ENCODE measurements at regions not wholly inside any gene's neighbourhood (a gene's known extent, or its start where the extent isn't known, plus 50 kb on each side); places are given as distances from the start of the nearest gene placed in this dataset.
"Not testable (repeated sequence)": the region's sequence is repeated elsewhere in the genome, so short reads cannot be mapped to it uniquely, and the experiment has no call there.

DNA sequence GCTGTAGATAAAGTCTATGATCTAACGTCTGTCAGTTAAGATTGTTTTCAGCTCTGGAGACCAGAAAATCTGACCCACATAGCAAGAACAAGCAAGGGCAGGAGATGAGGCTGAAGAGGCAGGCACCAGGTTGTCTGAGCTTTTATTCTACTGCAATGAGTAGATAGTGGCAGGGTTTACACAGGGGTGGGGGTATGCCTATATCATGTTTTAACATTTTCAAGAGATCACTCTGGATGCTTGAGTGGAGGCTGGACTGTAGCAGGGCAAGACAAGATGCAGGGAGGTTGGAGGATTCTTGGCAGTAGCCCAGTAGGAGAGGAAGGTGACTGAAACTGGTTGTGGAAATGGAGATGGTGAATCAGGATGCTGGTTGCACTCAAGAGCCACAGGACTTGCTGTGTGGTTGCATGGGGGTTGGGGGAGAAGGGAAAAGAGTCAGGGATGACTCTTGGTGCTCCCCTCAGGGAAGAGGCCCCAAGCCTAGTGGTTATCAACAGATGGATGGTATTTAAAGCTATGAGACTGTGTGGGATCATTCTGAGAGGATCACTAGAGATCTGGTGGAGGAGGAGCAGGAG lies 143.1 kb upstream of the KCNJ18 start:
- Histone ChIP-seq H3K27ac (no peak overlapping the region), H3K36me3 (peaks cover 0 to 3% (median 3%) of the 10 kb centered on the region in 3 donors), H3K9me3 (no peaks in the 10 kb centered on the region), H3K27me3 (peaks cover 0 to 2% of the 10 kb centered on the region in 2 donors), H3K4me3 (no peak overlapping the region), H3K4me1 (peaks cover 0 to 28% (median 11%) of the 10 kb centered on the region in 4 donors)
- TF ChIP-seq, protein P1, sequence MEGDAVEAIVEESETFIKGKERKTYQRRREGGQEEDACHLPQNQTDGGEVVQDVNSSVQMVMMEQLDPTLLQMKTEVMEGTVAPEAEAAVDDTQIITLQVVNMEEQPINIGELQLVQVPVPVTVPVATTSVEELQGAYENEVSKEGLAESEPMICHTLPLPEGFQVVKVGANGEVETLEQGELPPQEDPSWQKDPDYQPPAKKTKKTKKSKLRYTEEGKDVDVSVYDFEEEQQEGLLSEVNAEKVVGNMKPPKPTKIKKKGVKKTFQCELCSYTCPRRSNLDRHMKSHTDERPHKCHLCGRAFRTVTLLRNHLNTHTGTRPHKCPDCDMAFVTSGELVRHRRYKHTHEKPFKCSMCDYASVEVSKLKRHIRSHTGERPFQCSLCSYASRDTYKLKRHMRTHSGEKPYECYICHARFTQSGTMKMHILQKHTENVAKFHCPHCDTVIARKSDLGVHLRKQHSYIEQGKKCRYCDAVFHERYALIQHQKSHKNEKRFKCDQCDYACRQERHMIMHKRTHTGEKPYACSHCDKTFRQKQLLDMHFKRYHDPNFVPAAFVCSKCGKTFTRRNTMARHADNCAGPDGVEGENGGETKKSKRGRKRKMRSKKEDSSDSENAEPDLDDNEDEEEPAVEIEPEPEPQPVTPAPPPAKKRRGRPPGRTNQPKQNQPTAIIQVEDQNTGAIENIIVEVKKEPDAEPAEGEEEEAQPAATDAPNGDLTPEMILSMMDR (IDR thresholded peaks at IDR 0.05), result no peak
- DNase-seq, result no peak
- intact Hi-C loops (cut with DNase I; ENCODE audit: low total_unique reads), result no loop called here

DNA sequence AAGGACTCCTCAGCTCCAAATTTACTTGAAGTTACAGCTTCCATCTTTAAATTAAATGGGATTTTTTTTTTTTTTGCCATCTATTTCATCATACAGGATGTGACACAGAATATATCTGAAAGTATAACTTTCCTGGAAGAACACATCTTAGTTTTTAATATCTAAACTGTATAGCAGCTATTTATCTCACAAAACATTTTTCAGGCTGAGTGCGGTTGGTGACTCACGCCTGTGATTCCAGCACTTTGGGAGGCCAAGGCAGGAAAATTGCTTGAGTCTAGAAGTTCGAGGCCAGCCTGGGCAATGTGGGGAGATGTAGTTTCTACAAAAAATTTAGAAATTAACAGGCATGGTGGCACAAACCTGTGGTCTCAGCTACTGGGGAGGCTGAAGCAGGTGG lies 142.3 kb upstream of the KCNJ18 start:
- H3K9me3 ChIP-seq; H3K27me3 ChIP-seq; H3K27ac ChIP-seq; intact Hi-C loops (cut with DNase I; ENCODE audit: low total_unique reads); H3K36me3 ChIP-seq; DNase-seq: not testable (repeated sequence)
- Histone ChIP-seq H3K4me1 (peaks cover 0 to 28% (median 11%) of the 10 kb centered on the region in 4 donors), H3K4me3 (peak overlapping the region in 1 of 2 donors; percentile 75)

DNA sequence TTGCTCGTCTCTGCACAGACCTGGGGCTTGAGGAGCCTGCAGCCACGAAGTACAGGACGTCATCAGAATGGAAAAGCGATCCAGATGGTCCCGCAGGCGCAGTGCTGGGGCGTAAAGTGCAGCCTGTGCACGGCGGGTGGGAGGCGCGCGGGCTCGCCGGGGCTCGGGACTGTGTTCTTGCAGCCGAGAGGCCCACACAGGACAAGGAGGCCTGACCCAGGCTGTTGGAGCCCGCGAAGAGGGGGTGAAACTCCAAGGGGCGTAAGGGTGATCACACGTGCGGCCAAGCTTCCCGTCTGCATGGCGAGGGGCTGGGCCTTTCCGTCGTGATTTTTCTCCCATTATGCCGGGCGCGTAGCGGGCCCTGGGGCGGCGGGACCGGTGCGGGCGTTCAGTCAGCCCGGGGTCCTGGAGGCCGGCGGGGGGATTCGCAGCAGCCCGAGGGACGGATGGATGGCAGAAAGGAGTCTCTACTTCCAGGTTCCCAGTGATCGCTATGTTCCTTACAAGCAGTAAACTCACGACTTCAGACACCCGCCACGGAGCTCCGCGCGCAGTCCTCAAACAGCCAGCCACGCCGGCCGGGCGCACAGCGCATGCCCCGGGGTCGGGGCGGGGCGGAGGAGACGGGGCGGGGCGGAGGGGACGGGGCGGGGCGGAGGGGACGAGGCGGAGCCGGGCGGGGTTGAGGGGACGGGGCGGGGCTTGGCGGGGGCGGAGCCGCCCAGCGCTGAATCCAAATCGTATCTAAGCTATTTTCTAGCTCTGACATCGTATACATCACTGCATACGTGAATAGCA lies 141.0 kb upstream of the KCNJ18 start:
- Histone ChIP-seq H3K9me3 (no peaks in the 10 kb centered on the region), H3K4me1 (peaks cover 0 to 28% (median 11%) of the 10 kb centered on the region in 4 donors), H3K27me3 (peaks cover 0 to 2% of the 10 kb centered on the region in 2 donors), H3K27ac (peak overlapping the region; percentile 69 to 85), H3K4me3 (peak overlapping the region; percentile 62 to 75), H3K36me3 (peaks cover 0 to 3% (median 0%) of the 10 kb centered on the region in 3 donors)
- peak; percentile 78 to 91 for DNase-seq
- intact Hi-C loops (cut with DNase I; ENCODE audit: low total_unique reads), result no loop called here
- TF ChIP-seq, protein P1 (IDR thresholded peaks at IDR 0.05), result no peak

DNA sequence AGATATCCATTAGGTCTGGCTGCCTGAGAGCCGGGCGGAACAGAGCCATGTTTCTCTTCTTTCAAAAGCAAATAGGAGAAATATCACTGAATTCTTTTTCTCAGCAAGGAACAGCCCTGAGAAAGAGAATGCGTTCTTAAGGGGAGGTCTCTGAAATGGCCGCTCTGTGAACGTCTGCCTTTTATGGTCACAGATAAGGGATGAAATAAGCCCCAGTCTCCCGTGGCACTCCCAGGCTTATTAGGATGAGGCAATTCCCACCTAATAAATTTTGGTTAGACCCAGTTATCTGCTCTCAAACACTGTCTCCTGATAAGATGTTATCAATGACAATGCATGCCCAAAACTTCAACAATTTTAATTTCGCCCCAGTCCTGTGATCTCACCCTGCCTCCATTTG lies 133.4 kb upstream of the KCNJ18 start:
- not testable (repeated sequence) for H3K27me3 ChIP-seq
- H3K9me3 ChIP-seq, result peaks cover 0 to 10% (median 0%) of the 10 kb centered on the region in 3 donors

DNA sequence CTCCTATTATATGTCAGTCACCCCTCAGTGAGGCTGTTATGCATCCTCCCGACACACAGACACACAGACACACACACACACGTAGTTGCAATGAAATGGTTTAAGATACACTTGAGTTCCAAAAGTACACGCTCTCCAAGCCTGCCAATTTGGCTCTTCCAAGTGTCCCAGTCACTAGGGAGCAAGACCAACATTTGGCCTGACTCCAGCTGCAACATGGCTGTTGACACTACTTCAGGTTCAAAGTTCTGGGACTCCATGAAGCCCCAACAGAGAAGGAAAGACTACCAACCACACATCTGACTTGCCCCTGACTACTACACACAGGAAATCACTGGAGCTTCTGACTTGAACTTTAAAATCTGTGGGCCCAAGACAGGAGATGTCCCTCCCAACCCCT lies 128.1 kb upstream of the KCNJ18 start:
- no peak for DNase-seq
- intact Hi-C loops (cut with DNase I; ENCODE audit: low total_unique reads), result no loop called here
- H3K27me3 ChIP-seq, result no peaks in the 10 kb centered on the region
- no peaks in the 10 kb centered on the region for H3K36me3 ChIP-seq
- H3K4me3 ChIP-seq, result no peak overlapping the region
- no peak overlapping the region for H3K27ac ChIP-seq
- no peaks in the 10 kb centered on the region for H3K4me1 ChIP-seq
- TF ChIP-seq, protein P1 (IDR thresholded peaks at IDR 0.05), result no peak
- no peaks in the 10 kb centered on the region for H3K9me3 ChIP-seq

More for the DNA sequence above, 133.4 kb upstream of the KCNJ18 start:
- H3K4me3 ChIP-seq; H3K4me1 ChIP-seq; intact Hi-C loops (cut with DNase I; ENCODE audit: low total_unique reads); DNase-seq; H3K27ac ChIP-seq; H3K36me3 ChIP-seq: not testable (repeated sequence)

DNA sequence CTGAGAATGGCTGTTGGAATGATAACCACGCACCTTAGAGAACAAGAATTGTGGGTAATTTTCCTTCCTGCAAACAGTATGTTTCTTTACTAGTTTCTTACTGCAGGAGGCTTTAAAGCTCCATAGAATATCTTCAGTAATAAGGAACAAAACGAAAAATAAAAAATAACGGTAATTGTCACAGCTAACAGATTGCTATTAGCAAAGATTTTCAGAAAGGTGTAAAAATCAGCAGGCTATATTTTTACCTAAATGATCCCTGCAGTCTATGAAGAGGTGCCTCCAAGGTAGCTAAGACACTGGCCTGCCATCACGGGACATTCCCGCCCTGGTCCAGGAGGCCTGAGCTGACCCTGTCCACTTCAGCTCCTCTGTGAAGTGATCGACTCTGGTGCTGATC lies 127.6 kb upstream of the KCNJ18 start:
- H3K9me3 ChIP-seq; intact Hi-C loops (cut with DNase I; ENCODE audit: low total_unique reads); H3K36me3 ChIP-seq; H3K27ac ChIP-seq; H3K27me3 ChIP-seq; H3K4me3 ChIP-seq; DNase-seq; H3K4me1 ChIP-seq: not testable (repeated sequence)

DNA sequence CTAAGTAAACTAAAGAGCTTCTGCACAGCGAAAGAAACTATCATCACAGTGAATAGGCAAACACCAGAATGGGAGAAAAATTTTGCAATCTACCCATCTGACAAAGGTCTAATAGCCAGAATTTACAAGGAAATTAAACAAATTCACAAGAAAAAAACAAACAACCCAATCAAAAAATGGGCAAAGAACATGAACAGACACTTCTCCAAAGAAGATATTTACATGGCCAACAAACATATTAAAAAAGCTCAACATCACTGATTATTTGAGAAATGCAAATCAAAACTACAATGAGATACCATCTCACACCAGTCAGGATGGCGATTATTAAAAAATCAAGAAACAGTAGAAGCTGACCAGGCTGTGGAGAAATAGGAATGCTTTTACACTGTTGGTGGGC lies 121.9 kb upstream of the KCNJ18 start:
- DNase-seq; H3K4me3 ChIP-seq; intact Hi-C loops (cut with DNase I; ENCODE audit: low total_unique reads): not testable (repeated sequence)

DNA sequence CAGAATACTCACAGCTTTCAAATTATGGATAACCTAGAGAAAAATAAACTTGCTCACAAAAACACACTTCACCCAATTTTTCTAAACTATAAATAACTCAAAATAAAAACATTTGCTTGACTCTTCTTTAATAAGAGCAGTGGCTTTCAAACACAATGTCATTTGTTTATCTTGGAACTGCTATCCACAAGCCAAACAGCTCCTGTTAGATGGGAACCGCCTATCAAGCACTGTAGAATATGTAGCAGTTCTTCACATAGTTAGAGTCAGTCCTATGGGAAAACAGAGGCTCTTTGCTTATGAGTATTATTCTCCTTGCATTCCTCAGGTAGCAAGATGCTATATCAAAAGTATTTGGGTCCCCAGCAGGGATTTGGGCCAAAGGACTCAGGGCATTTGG lies 120.2 kb upstream of the KCNJ18 start:
- H3K4me1 ChIP-seq; H3K36me3 ChIP-seq; H3K27ac ChIP-seq; H3K9me3 ChIP-seq; H3K4me3 ChIP-seq; intact Hi-C loops (cut with DNase I; ENCODE audit: low total_unique reads); H3K27me3 ChIP-seq; DNase-seq: not testable (repeated sequence)

More for the DNA sequence above, 121.9 kb upstream of the KCNJ18 start:
- H3K27me3 ChIP-seq, H3K27ac ChIP-seq, H3K36me3 ChIP-seq, H3K4me1 ChIP-seq, H3K9me3 ChIP-seq: not testable (repeated sequence)

DNA sequence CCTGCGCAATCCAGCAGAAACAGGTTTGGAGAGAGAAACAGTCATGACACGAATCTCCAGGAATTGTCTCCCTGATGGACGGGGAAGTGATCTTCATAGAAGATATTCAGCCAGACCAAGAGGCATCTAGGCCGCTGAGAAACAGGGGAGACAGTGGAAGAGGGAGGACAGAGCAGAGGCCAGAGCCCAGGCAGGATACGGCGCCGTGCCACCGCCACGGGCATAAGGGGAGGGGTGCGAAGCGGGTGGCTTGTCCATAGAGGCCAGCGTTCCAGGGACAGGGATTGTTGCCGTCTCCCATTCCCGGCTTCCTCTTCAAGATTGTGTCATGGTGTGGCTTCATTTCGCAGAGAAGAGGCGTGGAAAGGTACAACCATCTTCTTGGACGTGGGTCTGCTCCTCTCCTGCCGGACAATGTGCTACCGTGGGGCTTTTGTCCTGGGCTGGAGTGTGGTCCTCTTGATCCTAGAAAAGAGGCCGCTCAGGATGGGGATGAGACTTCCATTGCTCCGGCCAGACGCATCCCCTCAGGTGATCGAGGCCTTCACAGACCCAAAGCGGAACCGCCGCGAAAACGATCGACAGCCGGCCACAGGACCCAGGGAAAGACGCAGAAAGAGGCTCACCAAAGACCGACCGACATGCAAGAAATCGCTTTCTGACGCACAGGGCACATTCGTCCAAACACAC lies 118.9 kb upstream of the KCNJ18 start:
- H3K27me3 ChIP-seq; H3K27ac ChIP-seq; DNase-seq; H3K36me3 ChIP-seq; H3K4me1 ChIP-seq; H3K9me3 ChIP-seq; intact Hi-C loops (cut with DNase I; ENCODE audit: low total_unique reads): not testable (repeated sequence)
- H3K4me3 ChIP-seq, result peak overlapping the region; percentile 50 to 58
